GM18517 (cell line): ENCODE measurements at regions not wholly inside any gene's neighbourhood (a gene's known extent, or its start where the extent isn't known, plus 50 kb on each side); places are given as distances from the start of the nearest gene placed in this dataset.

Experiments
- ATAC-seq: cut with Tn5 transposase; IDR thresholded peaks from one replicate; pipeline ENCODE4 v1.9.1; 2021; ENCODE audit warnings: mild to moderate bottlenecking, moderate library complexity; ENCODE audit not compliant: unreplicated experiment

DNA sequence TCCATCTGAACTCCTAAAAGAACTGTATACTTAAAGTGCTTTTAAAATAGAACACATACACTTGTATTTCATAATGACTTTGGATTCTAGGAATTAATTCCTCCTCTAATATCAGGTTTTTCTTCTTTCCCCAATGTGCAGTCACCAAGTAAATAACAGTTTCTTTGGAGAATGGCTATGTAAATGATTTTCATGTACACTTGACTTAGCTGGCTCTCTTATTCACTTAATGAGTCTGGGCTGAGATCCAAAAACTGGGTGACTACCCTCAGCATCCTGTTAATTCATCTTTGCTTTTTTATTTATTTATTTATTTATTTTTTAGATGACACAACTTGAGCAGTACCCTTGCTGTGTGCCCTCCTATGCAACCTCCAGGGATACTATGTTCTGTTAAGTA, 1003.7 kb downstream of the SLITRK1 start:
- no peak for ATAC-seq

DNA sequence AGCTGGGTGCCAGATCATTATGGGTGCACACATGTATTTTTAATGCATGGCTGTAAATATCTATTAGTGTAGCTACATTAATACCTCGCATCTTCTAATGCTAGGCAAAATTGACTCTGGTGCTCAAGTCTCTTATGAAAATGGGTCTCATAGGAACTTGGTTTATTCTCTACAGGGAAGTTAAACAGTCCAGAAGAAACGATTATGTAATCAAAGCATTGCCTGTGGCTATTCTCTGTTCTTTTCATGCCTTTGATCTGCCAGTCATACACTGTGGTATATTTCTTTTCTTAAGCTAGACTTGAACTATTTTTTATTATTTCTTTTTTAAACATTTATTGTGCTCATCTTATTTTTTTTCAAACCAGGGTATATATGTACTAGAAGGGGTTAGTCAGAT, 1015.0 kb downstream of the SLITRK1 start:
- no peak for ATAC-seq

DNA sequence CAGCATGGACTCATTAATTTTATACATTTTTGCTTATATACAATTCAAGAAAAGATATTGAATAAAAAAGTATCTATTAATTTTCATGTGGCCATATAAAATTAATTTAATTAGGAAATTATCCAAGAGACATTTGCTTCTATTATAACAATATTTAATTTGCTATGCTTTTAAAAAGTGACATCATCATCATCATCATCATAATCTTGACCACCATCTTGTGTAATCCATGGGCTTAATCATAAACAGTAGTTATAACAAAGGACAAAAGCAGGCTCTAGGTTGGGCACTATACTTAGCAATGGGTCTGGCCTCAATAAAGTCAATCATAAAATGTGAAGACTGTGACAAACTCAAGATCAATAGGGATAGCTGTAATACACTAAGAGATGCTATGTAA, 1031.6 kb downstream of the SLITRK1 start:
- ATAC-seq: no peak

DNA sequence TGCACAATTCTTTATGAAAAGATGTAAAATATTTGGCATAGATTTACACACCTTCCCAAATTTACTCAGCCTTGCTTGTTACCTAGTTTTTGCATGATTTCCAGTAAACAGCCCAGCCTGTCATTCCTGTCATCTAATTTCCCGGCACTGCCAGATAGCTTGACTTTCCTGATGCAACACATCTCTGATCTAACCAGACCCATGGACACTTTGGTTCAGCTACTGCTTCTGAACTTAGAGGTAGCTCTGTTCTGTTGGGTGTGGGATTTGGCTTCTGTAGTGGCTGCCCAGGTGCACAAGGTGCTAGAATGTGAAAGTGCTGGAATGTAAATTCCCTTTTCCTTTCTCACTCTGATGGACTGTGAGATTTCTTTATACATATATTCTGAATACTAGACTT, 1033.5 kb downstream of the SLITRK1 start:
- ATAC-seq: no peak

DNA sequence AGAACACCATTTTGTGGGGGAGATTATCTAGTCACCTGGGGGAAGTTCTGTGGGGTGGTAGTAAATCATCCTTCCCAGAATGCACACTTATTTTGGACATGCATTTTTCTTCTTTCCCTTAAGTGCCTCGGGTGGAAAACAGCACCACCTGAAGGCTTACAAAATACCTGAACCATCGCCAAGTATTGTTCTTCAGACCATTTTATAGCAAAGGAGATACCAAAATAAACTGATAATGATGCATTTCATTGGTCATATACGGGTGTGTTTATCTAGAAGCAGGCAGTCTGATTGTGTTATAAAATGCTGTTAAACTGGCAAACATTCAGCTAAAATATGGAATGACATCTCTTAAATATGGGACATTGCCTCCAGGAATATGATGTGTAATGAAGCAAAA, 1034.7 kb downstream of the SLITRK1 start:
- no peak for ATAC-seq

DNA sequence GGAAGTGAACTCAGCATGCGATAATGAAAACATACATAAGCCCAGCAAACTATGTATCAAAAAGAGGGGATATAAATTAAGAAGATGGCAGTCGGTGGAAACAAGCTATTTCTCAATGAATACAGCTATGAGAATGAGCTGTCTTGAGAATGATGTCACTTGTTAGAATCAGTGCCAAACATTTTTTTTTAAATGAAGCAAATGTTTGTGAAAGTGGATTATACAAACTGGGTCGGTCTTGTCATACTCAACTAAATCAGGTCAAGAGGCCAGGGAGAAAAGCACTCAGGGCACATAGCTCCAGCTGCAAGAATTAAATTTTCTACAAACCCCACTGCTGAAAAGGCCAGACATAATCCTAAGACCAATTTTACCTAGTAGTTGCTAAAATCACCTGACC, 1048.4 kb downstream of the SLITRK1 start:
- ATAC-seq: no peak

DNA sequence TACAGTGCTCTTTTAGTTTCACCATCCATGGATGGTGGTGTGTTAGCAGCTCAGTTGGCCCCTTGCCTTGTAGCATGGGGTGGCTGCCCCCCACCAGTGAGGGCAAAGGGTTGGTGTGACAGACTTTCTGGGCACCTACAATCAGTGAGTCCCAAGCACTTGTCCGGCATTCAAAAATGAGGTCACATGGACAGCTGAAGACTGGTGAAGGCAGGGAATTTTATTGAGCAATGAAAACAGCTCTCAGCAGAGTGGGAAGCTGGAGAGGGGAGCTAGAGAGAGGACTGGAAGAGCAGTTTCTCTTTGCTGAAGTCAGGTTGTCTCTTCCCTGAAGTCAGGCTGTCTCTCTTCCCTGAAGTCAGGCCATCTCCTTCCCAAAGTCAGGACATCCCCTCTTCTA, 1053.2 kb downstream of the SLITRK1 start:
- ATAC-seq: no peak

DNA sequence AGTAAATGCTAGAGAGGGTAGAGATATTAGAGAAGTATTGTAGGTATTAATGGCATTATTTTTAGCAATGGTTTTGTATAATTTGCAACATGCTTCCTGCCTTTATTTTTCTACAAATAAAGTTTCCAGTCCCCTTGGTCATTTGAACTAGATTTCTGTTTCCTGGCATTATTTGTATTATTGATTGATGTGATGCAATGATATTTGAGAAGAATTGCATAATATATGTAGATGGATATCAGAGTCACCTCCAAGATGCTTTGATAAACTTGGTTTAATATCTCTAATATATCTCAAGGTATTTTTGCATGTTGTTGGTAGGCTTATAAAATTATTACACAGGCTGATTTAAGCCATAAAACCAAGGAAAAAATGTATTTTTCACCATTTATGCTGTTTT, 1054.5 kb downstream of the SLITRK1 start:
- no peak for ATAC-seq

DNA sequence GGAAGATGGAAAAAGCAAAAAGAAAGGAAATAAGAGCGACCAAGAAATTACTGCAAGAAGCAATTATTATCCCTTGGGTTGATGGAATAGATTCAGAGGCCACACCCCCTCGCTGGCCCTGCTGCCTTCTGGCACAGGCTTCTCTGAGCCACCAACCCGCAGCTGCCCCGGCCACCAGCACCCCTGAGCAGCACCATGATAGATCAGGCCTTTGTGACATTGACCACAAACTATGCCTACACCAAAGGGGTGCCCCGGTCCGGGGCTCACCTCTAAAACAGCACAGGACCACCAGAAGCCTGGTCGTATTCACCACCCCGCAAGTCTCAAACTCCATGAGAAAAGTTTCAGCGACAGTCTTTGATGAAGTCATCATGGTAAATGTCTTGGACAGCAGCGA, 1059.3 kb downstream of the SLITRK1 start:
- ATAC-seq: no peak

DNA sequence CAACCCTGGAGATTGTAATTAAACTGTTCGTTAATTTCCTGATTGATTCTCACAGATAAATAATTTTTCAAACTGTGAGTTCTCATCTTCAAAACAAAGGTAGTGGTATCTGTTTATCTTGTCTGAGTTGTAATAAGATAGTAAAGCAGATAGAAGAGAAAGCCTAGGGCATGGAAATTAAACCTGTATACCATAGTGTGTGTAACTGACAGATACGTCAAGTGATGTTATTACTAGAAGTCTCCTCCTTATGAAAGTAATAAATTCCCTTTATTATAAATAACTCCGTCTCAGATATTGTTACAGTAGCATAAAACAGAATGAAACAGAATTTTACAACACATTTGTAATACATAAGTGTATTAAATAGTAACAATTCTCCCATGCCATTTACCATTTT, 1065.1 kb downstream of the SLITRK1 start:
- no peak for ATAC-seq

DNA sequence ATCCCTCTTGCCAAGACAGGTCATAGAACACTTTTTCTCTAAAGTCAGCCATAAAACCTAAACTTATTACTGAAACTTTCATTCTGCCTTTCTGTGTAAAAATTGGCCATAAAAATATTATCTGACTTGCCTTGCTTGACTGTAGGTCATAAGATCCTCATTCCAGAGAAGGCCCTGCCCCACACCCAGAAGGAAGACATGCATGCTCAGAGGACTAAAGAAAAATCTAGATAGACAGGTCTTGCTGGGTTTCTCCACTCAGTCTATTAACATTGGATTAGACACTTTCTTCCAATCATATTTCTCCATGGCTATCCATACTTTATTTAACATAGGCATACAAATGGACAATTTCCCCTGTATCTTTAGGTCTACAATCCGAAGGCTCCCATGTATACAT, 1066.5 kb downstream of the SLITRK1 start:
- no peak for ATAC-seq

DNA sequence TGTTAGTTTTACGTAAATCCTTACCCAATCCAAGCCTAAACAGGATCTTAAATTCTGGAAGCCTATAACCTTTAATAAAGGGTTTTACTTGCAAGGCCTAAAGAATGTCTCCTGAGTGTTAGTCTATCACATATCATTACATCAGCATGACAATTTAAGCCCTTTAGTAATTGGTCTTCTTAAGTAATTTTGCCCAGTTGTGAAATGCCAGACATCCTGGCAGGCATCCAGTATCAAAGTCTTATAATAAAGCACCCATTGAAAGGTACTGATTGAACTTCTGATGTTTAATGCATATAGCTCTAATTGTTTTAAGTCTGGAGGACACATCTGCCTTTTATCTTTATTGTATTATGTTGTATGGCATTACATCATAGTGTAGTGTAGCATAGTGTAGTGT, 1078.9 kb downstream of the SLITRK1 start:
- no peak for ATAC-seq

DNA sequence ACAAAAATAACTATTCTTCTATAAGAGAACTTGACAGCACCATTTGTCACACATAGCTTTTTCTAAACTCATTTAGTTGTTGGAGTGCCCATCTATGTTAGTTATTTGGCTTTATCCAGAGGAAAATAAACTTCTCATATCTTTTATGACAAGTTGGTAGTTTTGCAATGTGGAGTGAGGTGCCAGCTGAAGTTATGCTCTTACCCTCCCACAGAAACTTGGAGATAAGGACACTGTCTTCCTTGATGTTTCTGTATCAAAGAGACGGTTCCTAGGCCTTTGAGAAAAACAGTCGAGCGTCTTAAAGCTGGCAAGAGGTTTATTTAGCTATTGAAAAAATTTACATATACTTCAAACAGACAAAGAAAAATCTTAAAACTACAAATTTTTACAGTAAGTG, 1079.7 kb downstream of the SLITRK1 start:
- ATAC-seq: no peak

DNA sequence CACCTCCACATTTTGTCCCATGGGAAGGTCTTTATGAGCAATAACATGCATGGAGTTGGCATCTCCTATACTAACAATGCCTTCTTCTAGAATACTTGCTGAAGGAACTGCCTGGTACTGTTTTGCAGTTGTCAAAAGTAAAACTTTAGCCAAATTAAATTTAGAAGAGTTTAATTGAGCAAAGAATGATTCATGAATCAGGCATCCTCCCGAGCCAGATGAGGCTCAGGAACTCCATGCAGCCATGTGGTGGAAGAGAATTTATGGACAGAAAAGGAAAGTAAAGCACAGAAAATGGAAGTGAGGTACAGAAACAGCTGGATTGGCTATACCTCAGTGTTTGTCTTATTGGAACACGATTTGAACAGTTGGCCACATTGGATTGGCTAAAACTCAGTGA, 1081.9 kb downstream of the SLITRK1 start:
- ATAC-seq: no peak

DNA sequence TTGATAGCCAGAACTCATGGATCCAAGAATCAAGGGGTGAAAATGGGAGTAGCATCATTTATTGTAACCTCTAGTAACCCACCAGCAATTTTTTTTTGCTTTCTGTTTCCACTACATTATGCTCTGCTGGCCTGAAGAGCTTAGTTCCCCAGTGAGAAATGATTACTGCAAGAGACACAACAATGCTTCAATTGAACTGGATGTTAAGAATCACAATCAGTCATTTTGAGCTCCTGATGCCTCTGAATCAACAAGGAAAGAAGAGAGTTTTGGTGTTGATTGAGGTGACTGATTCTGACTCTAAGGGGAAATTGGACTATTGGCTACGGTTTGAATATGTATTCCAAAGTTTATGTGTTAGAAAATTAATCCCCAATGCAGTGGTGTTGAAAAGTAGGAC, 1084.4 kb downstream of the SLITRK1 start:
- no peak for ATAC-seq

DNA sequence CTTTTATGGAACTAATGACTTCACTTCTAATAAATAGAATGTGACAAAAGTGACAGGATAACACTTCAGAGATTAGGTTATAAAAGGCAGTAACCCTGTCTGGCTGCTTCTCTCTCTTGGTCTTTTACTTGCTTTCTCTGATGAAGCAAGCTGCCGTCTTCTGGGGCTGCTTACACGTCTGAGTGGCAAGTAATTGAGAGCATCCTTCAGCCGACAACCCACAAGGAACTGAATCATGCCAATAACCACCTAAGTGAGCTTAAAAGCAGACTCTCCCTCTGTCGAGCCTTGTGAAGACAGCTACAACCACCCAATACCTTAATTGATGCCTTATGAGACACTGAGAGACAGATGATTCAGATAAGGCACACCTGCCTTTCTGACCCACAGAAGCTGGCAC, 1091.2 kb downstream of the SLITRK1 start:
- ATAC-seq: no peak

DNA sequence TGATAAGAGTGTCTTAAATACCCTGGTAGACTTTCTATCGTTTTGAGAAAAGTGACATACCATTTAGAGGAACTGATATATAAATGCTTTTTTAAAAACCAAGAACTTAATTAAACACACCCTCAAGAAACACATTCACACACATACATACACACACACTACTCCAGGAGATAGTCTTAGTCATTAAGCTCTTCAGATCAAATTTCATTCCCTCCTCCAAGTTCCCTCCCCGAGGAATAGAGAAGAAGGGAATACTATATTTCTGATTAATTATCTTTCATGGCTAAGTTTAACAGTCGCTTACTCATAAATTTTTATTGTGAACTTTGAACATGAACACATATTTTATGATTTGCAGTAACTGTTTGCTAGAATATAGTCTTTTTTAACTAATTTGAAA, 1109.5 kb downstream of the SLITRK1 start:
- ATAC-seq: no peak

DNA sequence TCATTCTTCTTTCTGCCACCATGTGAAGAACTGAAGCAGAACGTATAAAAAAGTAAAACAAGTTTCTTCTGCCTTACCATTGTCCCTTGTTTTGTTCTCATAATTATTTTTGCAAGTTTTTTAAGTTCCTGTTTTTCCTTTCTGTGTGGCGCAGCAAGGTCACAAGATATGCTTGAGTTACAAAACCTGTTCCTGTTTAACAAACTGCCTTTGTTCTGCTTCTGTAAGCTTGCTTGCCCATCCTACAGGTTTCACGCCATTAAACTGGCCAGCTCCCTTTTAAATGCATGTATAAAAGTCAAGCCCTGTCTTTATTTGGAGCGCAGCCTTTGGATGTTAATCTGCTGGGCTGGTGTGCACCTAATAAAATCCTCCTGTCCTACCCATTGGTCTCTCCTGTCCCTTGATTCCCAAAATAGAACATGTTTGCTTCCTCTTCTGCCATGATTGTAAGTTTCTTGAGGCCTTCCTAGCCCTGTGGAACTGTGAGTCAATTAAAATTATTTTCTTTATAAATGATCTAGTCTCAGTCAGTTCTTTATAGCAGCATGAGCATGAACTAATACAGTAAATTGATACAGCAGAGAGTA, 1115.4 kb downstream of the SLITRK1 start:
- ATAC-seq: no peak

DNA sequence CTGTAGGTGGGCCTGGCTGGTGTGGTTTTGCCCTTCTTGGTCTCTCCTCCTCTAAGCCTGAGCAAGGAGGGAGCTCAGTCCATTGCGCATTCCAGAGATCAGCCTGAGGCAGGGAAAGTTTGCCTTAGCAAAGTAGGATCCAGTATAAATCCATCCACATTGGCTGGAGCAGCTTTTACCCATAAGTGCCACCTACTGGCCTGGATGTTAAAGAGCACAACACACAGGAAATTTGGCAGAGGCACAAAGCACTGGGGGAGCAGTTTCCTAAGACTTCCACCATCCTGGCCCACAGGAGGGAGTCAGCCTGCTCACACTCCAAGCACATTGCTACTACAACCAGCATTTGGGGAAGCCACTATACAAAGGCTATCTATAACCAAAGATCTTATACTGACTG, 1124.2 kb downstream of the SLITRK1 start:
- ATAC-seq: no peak

DNA sequence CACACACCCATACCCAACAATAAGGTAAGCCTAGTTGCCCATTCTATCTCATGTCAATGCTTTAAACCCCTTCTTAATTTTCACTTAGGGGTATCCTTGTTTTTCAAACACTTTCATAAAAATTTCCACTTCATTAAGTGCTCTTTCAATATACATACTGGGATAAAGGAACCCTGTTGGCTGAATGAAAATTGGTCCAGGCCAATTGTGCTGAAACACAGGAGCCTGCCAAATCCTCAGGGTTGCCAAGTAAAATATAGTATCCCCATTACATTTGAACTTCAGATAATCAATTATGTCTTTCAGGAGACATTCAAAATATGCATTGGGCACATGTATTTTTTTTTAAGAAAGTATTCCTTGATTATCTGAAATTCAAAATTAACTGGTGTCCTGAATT, 1131.1 kb downstream of the SLITRK1 start:
- no peak for ATAC-seq

DNA sequence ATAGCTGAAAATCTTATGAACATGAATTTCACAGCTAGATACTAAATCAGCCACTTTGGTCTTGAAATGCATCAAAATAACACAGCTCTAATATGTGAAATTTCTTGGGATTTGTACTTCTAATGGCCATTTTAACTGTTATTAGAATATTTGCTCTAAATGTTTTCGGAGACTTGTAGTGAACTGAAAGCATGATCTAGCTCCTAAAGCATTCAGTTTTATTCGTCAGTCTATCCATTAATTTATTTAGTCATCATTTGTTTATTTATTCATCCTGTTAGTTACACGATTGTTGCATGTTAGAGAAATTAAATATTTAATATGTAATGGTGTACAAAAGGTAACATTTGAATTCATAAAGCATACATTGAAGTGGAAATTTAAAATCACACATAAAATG, 1132.7 kb downstream of the SLITRK1 start:
- no peak for ATAC-seq

DNA sequence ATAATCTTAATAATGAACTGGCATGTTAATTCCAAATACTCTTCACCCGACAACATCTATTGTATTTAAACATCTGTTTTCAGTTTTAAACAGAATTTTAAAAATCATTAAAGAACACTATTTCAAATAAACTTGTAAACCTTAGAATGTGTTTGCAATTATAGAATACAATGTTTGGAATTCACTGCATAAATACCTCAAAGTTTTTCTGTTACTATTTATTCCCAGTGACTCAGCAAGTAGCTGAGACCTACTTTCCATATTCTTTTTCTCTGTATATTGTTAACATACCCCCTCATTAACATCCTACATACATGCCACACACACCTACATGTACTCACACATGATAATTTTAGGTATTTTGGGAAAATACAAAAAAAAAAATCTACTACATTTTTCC, 1134.3 kb downstream of the SLITRK1 start:
- no peak for ATAC-seq

DNA sequence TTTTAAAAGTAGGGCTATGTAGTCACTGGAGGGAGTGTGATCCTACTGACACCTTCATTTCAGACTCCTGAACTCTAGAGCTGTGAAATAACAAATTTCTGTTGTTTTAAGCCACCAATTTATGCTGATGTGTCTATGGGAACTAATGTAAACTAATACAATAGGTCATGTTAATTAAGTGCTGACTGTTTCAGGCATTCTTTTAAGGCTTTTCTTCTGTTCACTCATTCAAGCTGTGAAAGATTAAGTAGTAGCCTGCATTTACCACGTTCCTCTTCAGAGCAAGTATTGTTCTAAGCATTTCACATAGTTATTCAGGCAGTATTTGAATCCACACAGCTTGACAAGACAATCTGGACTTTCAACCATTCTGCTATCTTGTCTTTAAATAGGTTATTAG, 1135.0 kb downstream of the SLITRK1 start:
- no peak for ATAC-seq

DNA sequence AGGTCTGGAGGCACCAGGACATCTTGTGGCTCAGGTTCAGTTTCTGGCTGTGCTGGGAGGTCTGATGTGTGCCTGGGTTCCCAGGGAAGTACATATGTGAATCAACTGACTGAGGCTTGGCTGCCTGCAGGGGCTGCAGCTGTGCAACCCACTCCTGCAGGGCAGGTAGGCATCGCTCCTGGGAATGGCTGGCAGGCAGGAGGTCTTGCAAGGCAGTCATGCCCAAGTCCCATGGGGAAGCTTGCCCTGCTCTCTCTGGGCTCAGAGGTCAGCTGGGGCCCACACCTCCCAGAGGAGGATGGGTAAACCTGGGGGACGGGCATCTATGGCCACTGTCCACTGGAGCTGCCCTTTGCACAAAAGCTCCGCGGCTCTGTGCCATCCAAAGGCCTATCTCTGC, 1141.8 kb downstream of the SLITRK1 start:
- no peak for ATAC-seq
